ENCODE measurements at regions not wholly inside any gene's neighbourhood (a gene's known extent, or its start where the extent isn't known, plus 50 kb on each side); places are given as distances from the start of the nearest gene placed in this dataset.

DNA sequence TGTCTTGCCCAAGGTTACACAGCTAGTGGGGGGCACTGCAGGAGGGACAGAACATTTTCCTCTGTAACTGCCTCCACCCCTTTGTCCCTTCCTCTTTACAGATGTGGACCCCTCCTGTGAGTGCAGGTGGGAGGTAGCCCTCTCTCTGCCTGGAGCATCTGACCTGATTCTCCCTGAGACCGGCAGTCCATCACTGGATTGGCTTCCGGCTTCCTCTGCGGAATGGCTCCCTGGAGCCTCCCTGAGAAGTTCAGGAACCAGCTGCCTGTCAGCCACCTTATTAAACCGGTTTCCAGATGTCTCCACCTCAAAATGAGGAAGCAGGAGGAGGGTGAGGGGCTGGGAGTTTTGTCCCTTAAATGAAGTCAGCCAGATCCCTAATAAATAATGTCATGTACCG is 67.3 kb upstream of the TNP1 start:
- TF ChIP-seq, protein P1, sequence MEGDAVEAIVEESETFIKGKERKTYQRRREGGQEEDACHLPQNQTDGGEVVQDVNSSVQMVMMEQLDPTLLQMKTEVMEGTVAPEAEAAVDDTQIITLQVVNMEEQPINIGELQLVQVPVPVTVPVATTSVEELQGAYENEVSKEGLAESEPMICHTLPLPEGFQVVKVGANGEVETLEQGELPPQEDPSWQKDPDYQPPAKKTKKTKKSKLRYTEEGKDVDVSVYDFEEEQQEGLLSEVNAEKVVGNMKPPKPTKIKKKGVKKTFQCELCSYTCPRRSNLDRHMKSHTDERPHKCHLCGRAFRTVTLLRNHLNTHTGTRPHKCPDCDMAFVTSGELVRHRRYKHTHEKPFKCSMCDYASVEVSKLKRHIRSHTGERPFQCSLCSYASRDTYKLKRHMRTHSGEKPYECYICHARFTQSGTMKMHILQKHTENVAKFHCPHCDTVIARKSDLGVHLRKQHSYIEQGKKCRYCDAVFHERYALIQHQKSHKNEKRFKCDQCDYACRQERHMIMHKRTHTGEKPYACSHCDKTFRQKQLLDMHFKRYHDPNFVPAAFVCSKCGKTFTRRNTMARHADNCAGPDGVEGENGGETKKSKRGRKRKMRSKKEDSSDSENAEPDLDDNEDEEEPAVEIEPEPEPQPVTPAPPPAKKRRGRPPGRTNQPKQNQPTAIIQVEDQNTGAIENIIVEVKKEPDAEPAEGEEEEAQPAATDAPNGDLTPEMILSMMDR (IDR thresholded peaks at IDR 0.05; ENCODE audit: insufficient read depth, low read depth, low read length): no peak
- no peak for TF ChIP-seq EZH2 (IDR thresholded peaks at IDR 0.05; ENCODE audit: insufficient read depth, low read length)
